ENCODE measurements at regions not wholly inside any gene's neighbourhood (a gene's known extent, or its start where the extent isn't known, plus 50 kb on each side); places are given as distances from the start of the nearest gene placed in this dataset.

GRCh38 chr16:62363501-62363900 lies 327.3 kb upstream of the CDH8 start:
- H3K4me1 ChIP-seq (ENCODE audit: control insufficient read depth, insufficient read depth, low read length), result no peaks in the 10 kb centered on the region

GRCh38 chr16:62353355-62353754 lies 317.1 kb upstream of the CDH8 start:
- Histone ChIP-seq H3K4me2 (ENCODE audit: low read length) (no peak overlapping the region), H3K4me3 (ENCODE audit: low read length) (no peak overlapping the region), H3K9me3 (replicated peaks; ENCODE audit: low read length) (peaks cover 4% of the 10 kb centered on the region), H3K36me3 (ENCODE audit: insufficient read depth, low read length) (no peaks in the 10 kb centered on the region), H3K4me1 (ENCODE audit: control insufficient read depth, insufficient read depth, low read length) (no peaks in the 10 kb centered on the region), H3K9ac (ENCODE audit: low read depth, low read length) (no peak overlapping the region), H3K27me3 (ENCODE audit: control insufficient read depth, insufficient read depth, low read length) (no peaks in the 10 kb centered on the region)

More at GRCh38 chr16:62363501-62363900, 327.3 kb upstream of the CDH8 start:
- H3K9me3 ChIP-seq (replicated peaks; ENCODE audit: low read length), result peaks cover 4% of the 10 kb centered on the region
- no peaks in the 10 kb centered on the region for H3K36me3 ChIP-seq (ENCODE audit: insufficient read depth, low read length)
- no peak overlapping the region for H3K4me2 ChIP-seq (ENCODE audit: low read length)
- H3K4me3 ChIP-seq (ENCODE audit: low read length), result no peak overlapping the region
- H3K9ac ChIP-seq (ENCODE audit: low read depth, low read length), result no peak overlapping the region
- no peaks in the 10 kb centered on the region for H3K27me3 ChIP-seq (ENCODE audit: control insufficient read depth, insufficient read depth, low read length)

GRCh38 chr16:62342216-62342615 lies 306.0 kb upstream of the CDH8 start:
- no peak overlapping the region for H3K9ac ChIP-seq (ENCODE audit: low read depth, low read length)
- no peak overlapping the region for H3K4me2 ChIP-seq (ENCODE audit: low read length)
- H3K9me3 ChIP-seq (replicated peaks; ENCODE audit: low read length), result no peaks in the 10 kb centered on the region
- no peaks in the 10 kb centered on the region for H3K4me1 ChIP-seq (ENCODE audit: control insufficient read depth, insufficient read depth, low read length)
- H3K36me3 ChIP-seq (ENCODE audit: insufficient read depth, low read length), result no peaks in the 10 kb centered on the region
- H3K27me3 ChIP-seq (ENCODE audit: control insufficient read depth, insufficient read depth, low read length), result no peaks in the 10 kb centered on the region
- H3K4me3 ChIP-seq (ENCODE audit: low read length), result no peak overlapping the region

- no peaks in the 10 kb centered on the region for H3K27me3 ChIP-seq (ENCODE audit: control insufficient read depth, insufficient read depth, low read length)
- H3K9ac ChIP-seq (ENCODE audit: low read depth, low read length), result no peak overlapping the region
- H3K4me2 ChIP-seq (ENCODE audit: low read length), result no peak overlapping the region
- H3K4me3 ChIP-seq (ENCODE audit: low read length), result no peak overlapping the region
- peaks cover 3% of the 10 kb centered on the region for H3K9me3 ChIP-seq (replicated peaks; ENCODE audit: low read length)
- H3K4me1 ChIP-seq (ENCODE audit: control insufficient read depth, insufficient read depth, low read length), result no peaks in the 10 kb centered on the region
- no peaks in the 10 kb centered on the region for H3K36me3 ChIP-seq (ENCODE audit: insufficient read depth, low read length)
Observed at GRCh38 chr16:62335356-62335755, 299.1 kb upstream of the CDH8 start.

GRCh38 chr16:62321606-62322005 lies 285.4 kb upstream of the CDH8 start:
- no peaks in the 10 kb centered on the region for H3K36me3 ChIP-seq (ENCODE audit: insufficient read depth, low read length)
- no peak overlapping the region for H3K4me3 ChIP-seq (ENCODE audit: low read length)
- no peaks in the 10 kb centered on the region for H3K4me1 ChIP-seq (ENCODE audit: control insufficient read depth, insufficient read depth, low read length)
- peaks cover 6% of the 10 kb centered on the region for H3K9me3 ChIP-seq (replicated peaks; ENCODE audit: low read length)
- H3K27me3 ChIP-seq (ENCODE audit: control insufficient read depth, insufficient read depth, low read length), result no peaks in the 10 kb centered on the region
- H3K9ac ChIP-seq (ENCODE audit: low read depth, low read length), result no peak overlapping the region
- H3K4me2 ChIP-seq (ENCODE audit: low read length), result no peak overlapping the region

- Histone ChIP-seq H3K9ac (ENCODE audit: low read depth, low read length) (no peak overlapping the region), H3K4me1 (ENCODE audit: control insufficient read depth, insufficient read depth, low read length) (no peaks in the 10 kb centered on the region), H3K27me3 (ENCODE audit: control insufficient read depth, insufficient read depth, low read length) (no peaks in the 10 kb centered on the region), H3K36me3 (ENCODE audit: insufficient read depth, low read length) (no peaks in the 10 kb centered on the region), H3K4me3 (ENCODE audit: low read length) (no peak overlapping the region), H3K4me2 (ENCODE audit: low read length) (no peak overlapping the region), H3K9me3 (replicated peaks; ENCODE audit: low read length) (peaks cover 9% of the 10 kb centered on the region)
Observed at GRCh38 chr16:62298600-62298999, 262.4 kb upstream of the CDH8 start.

- Histone ChIP-seq H3K4me3 (ENCODE audit: low read length) (no peak overlapping the region), H3K9me3 (replicated peaks; ENCODE audit: low read length) (peaks cover 15% of the 10 kb centered on the region), H3K36me3 (ENCODE audit: insufficient read depth, low read length) (no peaks in the 10 kb centered on the region), H3K9ac (ENCODE audit: low read depth, low read length) (no peak overlapping the region), H3K4me2 (ENCODE audit: low read length) (no peak overlapping the region), H3K27me3 (ENCODE audit: control insufficient read depth, insufficient read depth, low read length) (no peaks in the 10 kb centered on the region), H3K4me1 (ENCODE audit: control insufficient read depth, insufficient read depth, low read length) (no peaks in the 10 kb centered on the region)
Observed at GRCh38 chr16:62294213-62294972, 258.2 kb upstream of the CDH8 start.

- H3K27me3 ChIP-seq (ENCODE audit: control insufficient read depth, insufficient read depth, low read length), result no peaks in the 10 kb centered on the region
- H3K9ac ChIP-seq (ENCODE audit: low read depth, low read length), result no peak overlapping the region
- no peak overlapping the region for H3K4me2 ChIP-seq (ENCODE audit: low read length)
- H3K4me3 ChIP-seq (ENCODE audit: low read length), result no peak overlapping the region
- no peaks in the 10 kb centered on the region for H3K36me3 ChIP-seq (ENCODE audit: insufficient read depth, low read length)
- H3K9me3 ChIP-seq (replicated peaks; ENCODE audit: low read length), result peaks cover 12% of the 10 kb centered on the region
- H3K4me1 ChIP-seq (ENCODE audit: control insufficient read depth, insufficient read depth, low read length), result no peaks in the 10 kb centered on the region
Observed at GRCh38 chr16:62288990-62289629, 252.9 kb upstream of the CDH8 start.

GRCh38 chr16:62280506-62280905 lies 244.3 kb upstream of the CDH8 start:
- Histone ChIP-seq H3K4me1 (ENCODE audit: control insufficient read depth, insufficient read depth, low read length) (no peaks in the 10 kb centered on the region), H3K9ac (ENCODE audit: low read depth, low read length) (no peak overlapping the region), H3K4me3 (ENCODE audit: low read length) (no peak overlapping the region), H3K4me2 (ENCODE audit: low read length) (no peak overlapping the region), H3K27me3 (ENCODE audit: control insufficient read depth, insufficient read depth, low read length) (no peaks in the 10 kb centered on the region), H3K36me3 (ENCODE audit: insufficient read depth, low read length) (no peaks in the 10 kb centered on the region), H3K9me3 (replicated peaks; ENCODE audit: low read length) (peaks cover 6% of the 10 kb centered on the region)

- H3K9ac ChIP-seq (ENCODE audit: low read depth, low read length), result no peak overlapping the region
- H3K36me3 ChIP-seq (ENCODE audit: insufficient read depth, low read length), result no peaks in the 10 kb centered on the region
- H3K4me3 ChIP-seq (ENCODE audit: low read length), result no peak overlapping the region
- no peaks in the 10 kb centered on the region for H3K4me1 ChIP-seq (ENCODE audit: control insufficient read depth, insufficient read depth, low read length)
- no peak overlapping the region for H3K4me2 ChIP-seq (ENCODE audit: low read length)
- H3K27me3 ChIP-seq (ENCODE audit: control insufficient read depth, insufficient read depth, low read length), result no peaks in the 10 kb centered on the region
- peaks cover 12% of the 10 kb centered on the region for H3K9me3 ChIP-seq (replicated peaks; ENCODE audit: low read length)
Observed at GRCh38 chr16:62277942-62278341, 241.7 kb upstream of the CDH8 start.

GRCh38 chr16:62276637-62277036 lies 240.4 kb upstream of the CDH8 start:
- no peaks in the 10 kb centered on the region for H3K27me3 ChIP-seq (ENCODE audit: control insufficient read depth, insufficient read depth, low read length)
- H3K4me1 ChIP-seq (ENCODE audit: control insufficient read depth, insufficient read depth, low read length), result no peaks in the 10 kb centered on the region
- H3K4me2 ChIP-seq (ENCODE audit: low read length), result no peak overlapping the region
- no peak overlapping the region for H3K9ac ChIP-seq (ENCODE audit: low read depth, low read length)
- no peak overlapping the region for H3K4me3 ChIP-seq (ENCODE audit: low read length)
- peaks cover 12% of the 10 kb centered on the region for H3K9me3 ChIP-seq (replicated peaks; ENCODE audit: low read length)
- H3K36me3 ChIP-seq (ENCODE audit: insufficient read depth, low read length), result no peaks in the 10 kb centered on the region

GRCh38 chr16:62272035-62272434 lies 235.8 kb upstream of the CDH8 start:
- no peaks in the 10 kb centered on the region for H3K36me3 ChIP-seq (ENCODE audit: insufficient read depth, low read length)
- no peak overlapping the region for H3K4me2 ChIP-seq (ENCODE audit: low read length)
- H3K27me3 ChIP-seq (ENCODE audit: control insufficient read depth, insufficient read depth, low read length), result no peaks in the 10 kb centered on the region
- H3K9me3 ChIP-seq (replicated peaks; ENCODE audit: low read length), result peaks cover 16% of the 10 kb centered on the region
- H3K4me1 ChIP-seq (ENCODE audit: control insufficient read depth, insufficient read depth, low read length), result no peaks in the 10 kb centered on the region
- H3K4me3 ChIP-seq (ENCODE audit: low read length), result no peak overlapping the region
- no peak overlapping the region for H3K9ac ChIP-seq (ENCODE audit: low read depth, low read length)
